Activated naive CD4-positive, alpha-beta T cell treated with anti-CD3 and anti-CD28 coated beads, Interleukin-2, amount 50 U/mL, for 72 hours (primary cell): ENCODE measurements at regions not wholly inside any gene's neighbourhood (a gene's known extent, or its start where the extent isn't known, plus 50 kb on each side); places are given as distances from the start of the nearest gene placed in this dataset.

Source experiments
- ATAC-seq, 2 donors: fragments of 150-1000 bp; cut with Tn5 transposase; 2 replicates each; pipeline ENCODE4 v1.10.0; 2021; ENCODE audit warnings: mild to moderate bottlenecking in 2 of 2, moderate library complexity in 2 of 2
- DNase-seq, 2 donors: peaks; one replicate each; pipeline ENCODE4 v3.0.0; 2021 to 2022; ENCODE audit warnings: low spot score in 2 of 2
- H3K27ac Mint-ChIP-seq, 2 donors: one replicate each; pipeline ENCODE4 v1.8.0; 2022; ENCODE audit warnings: mild to moderate bottlenecking in 2 of 2, mixed read lengths in 2 of 2
- H3K36me3 Mint-ChIP-seq, 2 donors: one replicate each; pipeline ENCODE4 v1.8.0; 2022; ENCODE audit warnings: mixed read lengths in 2 of 2
- H3K9me3 Mint-ChIP-seq, 2 donors: one replicate each; pipeline ENCODE4 v1.8.0; 2022; ENCODE audit warnings: mixed read lengths in 2 of 2

- no peak overlapping the region for H3K27ac Mint-ChIP-seq
- no peaks in the 10 kb centered on the region for H3K36me3 Mint-ChIP-seq
- H3K9me3 Mint-ChIP-seq = peaks cover 0 to 4% of the 10 kb centered on the region in 2 donors
- no peak for ATAC-seq
- DNase-seq = no peak
These were observed 79.3 kb upstream of the PDK4 start for GRCh38 chr7:95675632-95676031.

- DNase-seq = no peak
- no peaks in the 10 kb centered on the region for H3K36me3 Mint-ChIP-seq
- H3K9me3 Mint-ChIP-seq = peaks cover 0 to 4% of the 10 kb centered on the region in 2 donors
- ATAC-seq = no peak
- H3K27ac Mint-ChIP-seq = no peak overlapping the region
These were observed 78.7 kb upstream of the PDK4 start for GRCh38 chr7:95675016-95675415.

- Mint-ChIP-seq H3K9me3 (peaks cover 0 to under 1% of the 10 kb centered on the region in 2 donors), H3K27ac (no peak overlapping the region), H3K36me3 (no peaks in the 10 kb centered on the region)
- ATAC-seq (no peak), DNase-seq (no peak)
These were observed 77.8 kb upstream of the PDK4 start for GRCh38 chr7:95674101-95674500.

- H3K27ac Mint-ChIP-seq = no peak overlapping the region
- no peaks in the 10 kb centered on the region for H3K36me3 Mint-ChIP-seq
These were observed 76.1 kb upstream of the PDK4 start for GRCh38 chr7:95672434-95672833.

GRCh38 chr7:95669513-95669912 lies 73.2 kb upstream of the PDK4 start:
- H3K9me3 Mint-ChIP-seq = peaks cover 6% of the 10 kb centered on the region in 2 donors
- H3K27ac Mint-ChIP-seq = no peak overlapping the region
- no peaks in the 10 kb centered on the region for H3K36me3 Mint-ChIP-seq
- DNase-seq (no peak), ATAC-seq (no peak)

More at GRCh38 chr7:95672434-95672833, 76.1 kb upstream of the PDK4 start:
- DNase-seq = no peak
- no peaks in the 10 kb centered on the region for H3K9me3 Mint-ChIP-seq
- ATAC-seq = no peak

GRCh38 chr7:95668504-95669018 lies 72.2 kb upstream of the PDK4 start:
- Mint-ChIP-seq H3K36me3 (no peaks in the 10 kb centered on the region), H3K27ac (no peak overlapping the region), H3K9me3 (peaks cover 7 to 8% of the 10 kb centered on the region in 2 donors)
- ATAC-seq (no peak), DNase-seq (no peak)

- DNase-seq (no peak), ATAC-seq (no peak)
- Mint-ChIP-seq H3K36me3 (peaks cover 0 to 8% of the 10 kb centered on the region in 2 donors), H3K9me3 (peaks cover 18 to 26% of the 10 kb centered on the region in 2 donors), H3K27ac (no peak overlapping the region)
These were observed 66.7 kb upstream of the PDK4 start for GRCh38 chr7:95662987-95663386.

- peaks cover 0 to 8% of the 10 kb centered on the region in 2 donors for H3K36me3 Mint-ChIP-seq
- H3K27ac Mint-ChIP-seq = no peak overlapping the region
- H3K9me3 Mint-ChIP-seq = peaks cover 17 to 19% of the 10 kb centered on the region in 2 donors
- DNase-seq = no peak
- ATAC-seq = no peak
These were observed 63.7 kb upstream of the PDK4 start for GRCh38 chr7:95660023-95660434.

- H3K36me3 Mint-ChIP-seq = peaks cover 0 to 8% of the 10 kb centered on the region in 2 donors
- ATAC-seq (no peak), DNase-seq (no peak)
- no peak overlapping the region for H3K27ac Mint-ChIP-seq
- H3K9me3 Mint-ChIP-seq = peaks cover 12 to 19% of the 10 kb centered on the region in 2 donors
These were observed 62.4 kb upstream of the PDK4 start for GRCh38 chr7:95658676-95659075.

GRCh38 chr7:95649546-95649945 lies 53.2 kb upstream of the PDK4 start:
- Mint-ChIP-seq H3K9me3 (peaks cover 4 to 5% of the 10 kb centered on the region in 2 donors), H3K36me3 (no peaks in the 10 kb centered on the region), H3K27ac (no peak overlapping the region)
- DNase-seq (no peak), ATAC-seq (no peak)

GRCh38 chr7:95646350-95646749 lies 50.0 kb upstream of the PDK4 start:
- no peak overlapping the region for H3K27ac Mint-ChIP-seq
- no peaks in the 10 kb centered on the region for H3K36me3 Mint-ChIP-seq
- peaks cover 4 to 5% of the 10 kb centered on the region in 2 donors for H3K9me3 Mint-ChIP-seq
- ATAC-seq (no peak), DNase-seq (no peak)
